CD4-positive, alpha-beta memory T cell (primary cell): ENCODE measurements at regions not wholly inside any gene's neighbourhood (a gene's known extent, or its start where the extent isn't known, plus 50 kb on each side); places are given as distances from the start of the nearest gene placed in this dataset.

Experiments
- CTCF ChIA-PET: fragments of 350-600 bp; sonication (Branson Sonifier 250); formaldehyde crosslinking; loops from one replicate; lab custom pipeline; 2021; ENCODE audit warnings: inconsistent platforms; ENCODE audit not compliant: partially characterized antibody; lab: Charles Lee
- POLR2A ChIA-PET: fragments of 350-600 bp; sonication (Branson Sonifier 250); formaldehyde crosslinking; loops from one replicate; lab custom pipeline; 2021; ENCODE audit not compliant: partially characterized antibody; lab: Charles Lee
- DNase-seq, 5 donors: peaks; one replicate each; pipeline versions ENCODE4 v3.0.0 to v3.0.0-alpha.2; 2020 to 2022; ENCODE audit warnings: mixed read lengths in 1 of 5
- H3K27ac ChIP-seq: one replicate; pipeline ENCODE4 v1.7.0; 2013; ENCODE audit warnings: low read depth, low read length
- H3K27me3 ChIP-seq: 2 replicates; pipeline ENCODE4 v1.7.0; 2013; ENCODE audit warnings: mild to moderate bottlenecking, low read length, moderate library complexity; ENCODE audit not compliant: insufficient read depth
- H3K36me3 ChIP-seq: 2 replicates; pipeline ENCODE4 v1.7.0; 2013; ENCODE audit warnings: mild to moderate bottlenecking, low read length, moderate library complexity; ENCODE audit not compliant: insufficient read depth
- H3K4me1 ChIP-seq: 2 replicates; pipeline ENCODE4 v1.7.0; 2013; ENCODE audit warnings: mild to moderate bottlenecking, low read length, moderate library complexity; ENCODE audit not compliant: insufficient read depth
- H3K4me3 ChIP-seq, 2 donors: one replicate each; pipeline ENCODE4 v1.7.0; 2013; ENCODE audit warnings: low read length in 2 of 2, mild to moderate bottlenecking in 1 of 2
- H3K9me3 ChIP-seq, 2 donors: one replicate each; pipeline ENCODE4 v1.7.0; 2013; ENCODE audit warnings: low read length in 2 of 2, control low read depth in 1 of 2; ENCODE audit not compliant: control insufficient read depth in 1 of 2
- H3K27ac Mint-ChIP-seq, 7 donors: one replicate each; pipeline ENCODE4 v1.8.0; 2020 to 2021; ENCODE audit warnings: mixed read lengths in 7 of 7, mild to moderate bottlenecking in 6 of 7, inconsistent platforms in 3 of 7, moderate library complexity in 3 of 7
- H3K27me3 Mint-ChIP-seq, 2 donors: one replicate each; pipeline ENCODE4 v1.8.0; 2020 to 2021; ENCODE audit warnings: mixed read lengths in 2 of 2
- H3K36me3 Mint-ChIP-seq, 2 donors: one replicate each; pipeline ENCODE4 v1.8.0; 2020 to 2021; ENCODE audit warnings: mixed read lengths in 2 of 2, inconsistent platforms in 1 of 2, mild to moderate bottlenecking in 1 of 2
- H3K4me1 Mint-ChIP-seq, 4 donors: one replicate each; pipeline ENCODE4 v1.8.0; 2020 to 2021; ENCODE audit warnings: mixed read lengths in 4 of 4, mild to moderate bottlenecking in 1 of 4
- H3K4me3 Mint-ChIP-seq, 8 donors: one replicate each; pipeline ENCODE4 v1.8.0; 2020 to 2021; ENCODE audit warnings: mixed read lengths in 8 of 8, mild to moderate bottlenecking in 7 of 8, moderate library complexity in 6 of 8, inconsistent platforms in 3 of 8
- H3K9me3 Mint-ChIP-seq, 8 donors: one replicate each; pipeline ENCODE4 v1.8.0; 2020 to 2021; ENCODE audit warnings: mixed read lengths in 8 of 8, mild to moderate bottlenecking in 5 of 8, inconsistent platforms in 3 of 8, moderate library complexity in 1 of 8
- intact Hi-C: fragments of 100-400 bp; cut with micrococcal nuclease; formaldehyde crosslinking; loops from one replicate; pipeline ENCODE4 v1.15.1; 2023

DNA sequence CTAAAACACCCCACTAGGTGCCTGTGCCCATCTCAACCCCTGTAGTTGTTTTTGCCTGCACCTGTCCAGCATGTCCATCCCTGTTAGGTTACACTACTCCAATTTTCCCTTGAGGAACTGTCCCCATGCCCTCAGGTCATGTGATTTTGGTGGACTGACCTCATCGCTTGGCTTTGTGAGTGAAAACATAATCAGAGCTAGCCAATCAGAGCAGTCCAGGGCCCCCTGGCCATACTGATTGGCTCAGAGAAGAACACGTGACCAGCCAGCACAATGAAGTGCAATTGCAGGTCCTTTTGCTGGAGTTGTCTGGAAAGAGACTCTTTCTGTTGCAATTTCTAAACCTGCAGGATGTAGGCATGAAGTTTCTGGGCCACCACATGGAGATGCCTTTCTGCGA, 303.3 kb upstream of the PROX1 start:
- Histone ChIP-seq H3K4me1 (no peaks in the 10 kb centered on the region), H3K27ac (no peak overlapping the region), H3K4me3 (no peak overlapping the region), H3K9me3 (no peaks in the 10 kb centered on the region), H3K36me3 (no peaks in the 10 kb centered on the region), H3K27me3 (no peaks in the 10 kb centered on the region)
- peaks cover 0 to 4% (median 0%) of the 10 kb centered on the region in 4 donors for H3K4me1 Mint-ChIP-seq
- no peak overlapping the region for H3K27ac Mint-ChIP-seq
- no peaks in the 10 kb centered on the region for H3K27me3 Mint-ChIP-seq
- intact Hi-C loops = no loop called here
- DNase-seq = no peak
- H3K4me3 Mint-ChIP-seq = no peak overlapping the region
- H3K9me3 Mint-ChIP-seq = peaks cover 0 to 2% (median 0%) of the 10 kb centered on the region in 8 donors
- ChIA-PET CTCF (no interaction called here), POLR2A (no interaction called here)
- no peaks in the 10 kb centered on the region for H3K36me3 Mint-ChIP-seq

DNA sequence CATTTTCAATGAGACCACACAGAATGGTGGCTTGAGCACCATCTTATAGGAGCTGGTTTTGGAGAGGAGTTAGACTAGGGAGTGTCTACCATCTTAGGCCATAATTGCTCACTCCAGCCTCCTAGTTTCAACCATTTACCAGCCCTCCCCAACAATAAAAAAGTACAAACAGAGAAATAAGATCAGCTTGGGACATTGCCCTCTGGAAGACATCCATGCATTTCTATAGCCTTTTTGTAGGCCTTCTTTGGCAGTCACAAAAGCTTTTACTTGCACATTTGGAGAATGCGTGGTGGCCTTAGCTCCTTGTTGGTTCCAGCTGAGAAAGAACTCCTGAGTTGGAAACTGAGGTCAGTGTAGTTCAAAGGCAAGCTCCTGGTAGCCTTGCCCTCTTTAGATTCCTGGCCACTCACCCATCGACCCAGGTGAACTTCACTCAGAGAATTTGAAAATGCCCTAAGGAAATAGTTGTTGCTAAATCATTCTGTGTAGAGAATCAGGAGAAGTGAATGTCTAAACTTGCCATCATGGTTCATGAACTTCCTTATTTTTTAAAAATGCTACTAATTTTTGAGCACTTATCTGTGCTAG, 301.7 kb upstream of the PROX1 start:
- Mint-ChIP-seq H3K4me1 (peaks cover 0 to 4% (median 0%) of the 10 kb centered on the region in 4 donors), H3K9me3 (peaks cover 0 to 2% (median 0%) of the 10 kb centered on the region in 8 donors), H3K27ac (no peak overlapping the region), H3K4me3 (no peak overlapping the region), H3K27me3 (no peaks in the 10 kb centered on the region), H3K36me3 (no peaks in the 10 kb centered on the region)
- H3K27ac ChIP-seq = no peak overlapping the region
- CTCF ChIA-PET = no interaction called here
- H3K9me3 ChIP-seq = no peaks in the 10 kb centered on the region
- H3K36me3 ChIP-seq = no peaks in the 10 kb centered on the region
- intact Hi-C loops = no loop called here
- H3K4me1 ChIP-seq = no peaks in the 10 kb centered on the region
- H3K27me3 ChIP-seq = no peaks in the 10 kb centered on the region
- DNase-seq = no peak
- POLR2A ChIA-PET = no interaction called here
- no peak overlapping the region for H3K4me3 ChIP-seq

DNA sequence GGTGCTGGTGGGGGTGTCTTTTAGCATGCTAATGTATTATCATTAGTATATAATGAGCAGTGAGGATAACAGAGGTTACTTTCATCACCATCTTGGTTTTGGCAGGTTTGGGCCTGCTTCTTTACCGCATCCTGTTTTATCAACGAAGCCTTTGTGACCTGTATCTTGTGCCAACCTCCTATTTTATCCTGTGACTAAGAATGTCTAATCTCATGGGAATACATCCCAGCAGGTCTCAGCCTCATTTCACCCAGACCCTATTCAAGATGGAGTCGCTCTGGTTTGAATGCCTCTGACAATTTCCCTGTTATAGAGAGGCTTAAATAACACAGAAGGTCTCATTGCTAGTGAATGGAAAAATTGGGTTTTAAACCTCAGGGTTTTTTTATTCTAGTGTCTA, 300.8 kb upstream of the PROX1 start:
- Histone ChIP-seq H3K9me3 (no peaks in the 10 kb centered on the region), H3K27ac (no peak overlapping the region), H3K4me3 (no peak overlapping the region), H3K36me3 (no peaks in the 10 kb centered on the region), H3K4me1 (no peaks in the 10 kb centered on the region), H3K27me3 (no peaks in the 10 kb centered on the region)
- no peak overlapping the region for H3K4me3 Mint-ChIP-seq
- peaks cover 0 to 4% (median 0%) of the 10 kb centered on the region in 4 donors for H3K4me1 Mint-ChIP-seq
- POLR2A ChIA-PET = no interaction called here
- H3K36me3 Mint-ChIP-seq = no peaks in the 10 kb centered on the region
- H3K27ac Mint-ChIP-seq = peak overlapping the region in 1 of 7 donors; percentile 18
- no peaks in the 10 kb centered on the region for H3K27me3 Mint-ChIP-seq
- DNase-seq = no peak
- H3K9me3 Mint-ChIP-seq = peaks cover 0 to 2% (median 0%) of the 10 kb centered on the region in 8 donors
- intact Hi-C loops = no loop called here
- CTCF ChIA-PET = no interaction called here

GRCh38 chr1:213687832-213688231, 299.9 kb upstream of the PROX1 start:
- Mint-ChIP-seq H3K27me3 (no peaks in the 10 kb centered on the region), H3K27ac (no peak overlapping the region), H3K36me3 (no peaks in the 10 kb centered on the region), H3K9me3 (peaks cover 0 to 2% (median 0%) of the 10 kb centered on the region in 8 donors), H3K4me3 (no peak overlapping the region), H3K4me1 (peaks cover 0 to 4% (median 0%) of the 10 kb centered on the region in 4 donors)
- H3K27ac ChIP-seq = no peak overlapping the region
- H3K4me3 ChIP-seq = no peak overlapping the region
- H3K4me1 ChIP-seq = no peaks in the 10 kb centered on the region
- ChIA-PET POLR2A (no interaction called here), CTCF (interaction anchor here (1.5 kb wide), 1 partner anchor 9 kb away, joined by 3 read pairs; no protein-coding TSS in a partner anchor)
- H3K36me3 ChIP-seq = no peaks in the 10 kb centered on the region
- H3K27me3 ChIP-seq = no peaks in the 10 kb centered on the region
- no peak for DNase-seq
- no peaks in the 10 kb centered on the region for H3K9me3 ChIP-seq
- intact Hi-C loops = no loop called here

DNA sequence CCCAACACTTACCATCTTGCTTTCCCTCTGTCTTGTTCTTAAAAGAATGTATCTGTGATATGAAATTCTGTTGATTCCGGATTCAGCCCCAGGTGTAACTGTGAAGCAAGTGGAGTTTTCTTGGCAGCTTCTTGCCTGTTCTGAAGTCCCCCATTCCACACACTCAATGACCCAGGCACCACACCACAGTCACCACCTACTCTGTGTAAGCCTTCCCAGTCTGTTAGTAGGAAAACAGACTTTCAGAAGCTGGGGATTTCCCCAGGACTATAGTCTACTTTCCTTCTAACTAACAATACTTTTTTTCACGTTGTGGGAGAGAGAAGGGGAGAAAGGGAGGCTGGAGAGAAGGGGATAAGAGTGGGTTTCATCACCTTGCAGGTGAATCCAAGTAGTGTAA, 299.1 kb upstream of the PROX1 start:
- no peaks in the 10 kb centered on the region for H3K27me3 ChIP-seq
- intact Hi-C loops = no loop called here
- H3K27ac ChIP-seq = no peak overlapping the region
- no peak for DNase-seq
- no peaks in the 10 kb centered on the region for H3K36me3 ChIP-seq
- no peak overlapping the region for H3K4me3 ChIP-seq
- Mint-ChIP-seq H3K4me3 (no peak overlapping the region), H3K36me3 (no peaks in the 10 kb centered on the region), H3K9me3 (peaks cover 0 to 2% (median 0%) of the 10 kb centered on the region in 8 donors), H3K27me3 (no peaks in the 10 kb centered on the region), H3K4me1 (peaks cover 0 to 4% (median 0%) of the 10 kb centered on the region in 4 donors), H3K27ac (no peak overlapping the region)
- H3K9me3 ChIP-seq = no peaks in the 10 kb centered on the region
- ChIA-PET CTCF (interaction anchor here (1.5 kb wide), 1 partner anchor 8 kb away, joined by 3 read pairs; no protein-coding TSS in a partner anchor), POLR2A (no interaction called here)
- H3K4me1 ChIP-seq = no peaks in the 10 kb centered on the region

DNA sequence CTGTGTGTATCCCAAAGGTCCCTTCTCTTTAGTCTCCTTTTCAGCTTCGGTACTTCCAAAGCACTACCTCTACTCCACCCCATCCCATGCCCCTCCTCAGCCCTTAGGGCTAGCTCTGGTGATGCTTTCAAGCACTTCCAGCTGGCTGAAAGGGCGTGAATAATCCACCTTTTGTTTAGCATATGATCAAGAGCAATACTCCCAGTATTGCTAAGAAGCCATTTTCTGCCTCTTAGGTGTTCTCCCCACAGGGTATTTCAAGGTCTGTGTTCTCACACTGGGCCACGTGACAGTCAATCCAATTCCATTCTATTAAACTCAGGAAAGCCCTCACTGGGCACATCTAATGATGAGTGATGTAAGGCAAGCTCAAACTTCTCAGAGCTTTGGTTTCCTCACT, 298.5 kb upstream of the PROX1 start:
- POLR2A ChIA-PET = no interaction called here
- Histone ChIP-seq H3K4me1 (no peaks in the 10 kb centered on the region), H3K9me3 (no peaks in the 10 kb centered on the region), H3K27me3 (no peaks in the 10 kb centered on the region), H3K4me3 (no peak overlapping the region), H3K27ac (no peak overlapping the region), H3K36me3 (no peaks in the 10 kb centered on the region)
- H3K4me3 Mint-ChIP-seq = no peak overlapping the region
- intact Hi-C loops = no loop called here
- CTCF ChIA-PET = interaction anchor here (1.5 kb wide), 1 partner anchor 7 kb away, joined by 3 read pairs; no protein-coding TSS in a partner anchor
- H3K36me3 Mint-ChIP-seq = no peaks in the 10 kb centered on the region
- peaks cover 0 to 4% (median 0%) of the 10 kb centered on the region in 4 donors for H3K4me1 Mint-ChIP-seq
- H3K27me3 Mint-ChIP-seq = no peaks in the 10 kb centered on the region
- peaks cover 0 to 2% (median 0%) of the 10 kb centered on the region in 8 donors for H3K9me3 Mint-ChIP-seq
- no peak for DNase-seq
- no peak overlapping the region for H3K27ac Mint-ChIP-seq

GRCh38 chr1:213690341-213690917, 297.3 kb upstream of the PROX1 start:
- POLR2A ChIA-PET = no interaction called here
- Mint-ChIP-seq H3K9me3 (peaks cover 0 to 5% (median 0%) of the 10 kb centered on the region in 8 donors), H3K27me3 (no peaks in the 10 kb centered on the region), H3K4me1 (peaks cover 0 to 4% (median 0%) of the 10 kb centered on the region in 4 donors), H3K4me3 (no peak overlapping the region), H3K27ac (no peak overlapping the region), H3K36me3 (no peaks in the 10 kb centered on the region)
- no peaks in the 10 kb centered on the region for H3K4me1 ChIP-seq
- no peak overlapping the region for H3K27ac ChIP-seq
- intact Hi-C loops = no loop called here
- no peak overlapping the region for H3K4me3 ChIP-seq
- DNase-seq = no peak
- CTCF ChIA-PET = no interaction called here
- H3K27me3 ChIP-seq = no peaks in the 10 kb centered on the region
- H3K9me3 ChIP-seq = no peaks in the 10 kb centered on the region
- no peaks in the 10 kb centered on the region for H3K36me3 ChIP-seq
